WTC11 (cell line): ENCODE measurements at regions not wholly inside any gene's neighbourhood (a gene's known extent, or its start where the extent isn't known, plus 50 kb on each side); places are given as distances from the start of the nearest gene placed in this dataset.

ENCODE experiments used
- ATF1 ChIP-seq: sonication (generic); formaldehyde crosslinking; IDR thresholded peaks from 2 replicates; pipeline ENCODE4 v1.8.1; 2023; ENCODE audit warnings: mild to moderate bottlenecking, moderate library complexity, missing genetic modification reagents
- CTCF ChIP-seq: fragments of 200-600 bp; IDR thresholded peaks from 2 replicates; pipeline ENCODE4 v1.8.0; 2022; ENCODE audit warnings: antibody characterized with exemption
- E2F4 ChIP-seq: sonication (generic); formaldehyde crosslinking; IDR thresholded peaks from 2 replicates; pipeline ENCODE4 v1.8.1; 2022; ENCODE audit warnings: low read depth, mild to moderate bottlenecking, moderate library complexity, missing genetic modification reagents, borderline replicate concordance
- E2F5 ChIP-seq: sonication (generic); formaldehyde crosslinking; IDR thresholded peaks from 2 replicates; pipeline ENCODE4 v1.8.1; 2022; ENCODE audit warnings: mild to moderate bottlenecking, moderate library complexity, missing genetic modification reagents
- ETV6 ChIP-seq: sonication (generic); formaldehyde crosslinking; IDR thresholded peaks from 2 replicates; pipeline ENCODE4 v1.8.1; 2022; ENCODE audit warnings: mild to moderate bottlenecking, missing genetic modification reagents
- FOXJ3 ChIP-seq: sonication (generic); formaldehyde crosslinking; IDR thresholded peaks from 2 replicates; pipeline ENCODE4 v1.9.0; 2021; ENCODE audit warnings: missing genetic modification reagents, mild to moderate bottlenecking, borderline replicate concordance
- GRHL2 ChIP-seq: fragments of 250-450 bp; sonication (Bioruptor Pico); IDR thresholded peaks from 2 replicates; pipeline ENCODE4 v1.8.0; 2022; ENCODE audit warnings: mild to moderate bottlenecking, moderate library complexity; ENCODE audit not compliant: insufficient replicate concordance, severe bottlenecking
- JUN ChIP-seq: sonication (generic); formaldehyde crosslinking; IDR thresholded peaks from 2 replicates; pipeline ENCODE4 v1.8.0; 2023; ENCODE audit warnings: mild to moderate bottlenecking, missing genetic modification reagents
- KAT7 ChIP-seq: sonication (generic); formaldehyde crosslinking; IDR thresholded peaks from 2 replicates; pipeline ENCODE4 v1.8.1; 2023; ENCODE audit warnings: missing genetic modification reagents, mild to moderate bottlenecking, borderline replicate concordance
- MAX ChIP-seq: sonication (generic); formaldehyde crosslinking; IDR thresholded peaks from 2 replicates; pipeline ENCODE4 v1.8.0; 2022; ENCODE audit warnings: mild to moderate bottlenecking, missing genetic modification reagents
- TP53 ChIP-seq: sonication (generic); formaldehyde crosslinking; IDR thresholded peaks from 2 replicates; pipeline ENCODE4 v1.8.1; 2023; ENCODE audit warnings: mild to moderate bottlenecking, missing genetic modification reagents
- USF2 ChIP-seq: sonication (generic); formaldehyde crosslinking; IDR thresholded peaks from 2 replicates; pipeline ENCODE4 v1.8.1; 2023; ENCODE audit warnings: mild to moderate bottlenecking, missing genetic modification reagents, moderate library complexity
- ZNF671 ChIP-seq: fragments of 250-450 bp; sonication (Bioruptor Pico); IDR thresholded peaks from 2 replicates; pipeline ENCODE4 v1.8.0; 2021; ENCODE audit warnings: mild to moderate bottlenecking

GRCh38 chr3:190192087-190192486 lies 71.4 kb upstream of the P3H2 start:
- TF ChIP-seq KAT7 (CRISPR knock-in tag) = no peak
- no peak for TF ChIP-seq ETV6 (CRISPR knock-in tag)
- no peak for TF ChIP-seq CTCF
- TF ChIP-seq GRHL2 (CRISPR knock-in tag) = no peak
- no peak for TF ChIP-seq JUN
- TF ChIP-seq USF2 (CRISPR knock-in tag) = no peak
- no peak for TF ChIP-seq E2F4 (CRISPR knock-in tag)
- no peak for TF ChIP-seq ZNF671 (CRISPR knock-in tag)
- TF ChIP-seq TP53 (CRISPR knock-in tag) = no peak
- TF ChIP-seq FOXJ3 = no peak
- no peak for TF ChIP-seq E2F5 (CRISPR knock-in tag)
- no peak for TF ChIP-seq MAX
- no peak for TF ChIP-seq ATF1 (CRISPR knock-in tag)
